ENCODE measurements at regions not wholly inside any gene's neighbourhood (a gene's known extent, or its start where the extent isn't known, plus 50 kb on each side); places are given as distances from the start of the nearest gene placed in this dataset.

DNA sequence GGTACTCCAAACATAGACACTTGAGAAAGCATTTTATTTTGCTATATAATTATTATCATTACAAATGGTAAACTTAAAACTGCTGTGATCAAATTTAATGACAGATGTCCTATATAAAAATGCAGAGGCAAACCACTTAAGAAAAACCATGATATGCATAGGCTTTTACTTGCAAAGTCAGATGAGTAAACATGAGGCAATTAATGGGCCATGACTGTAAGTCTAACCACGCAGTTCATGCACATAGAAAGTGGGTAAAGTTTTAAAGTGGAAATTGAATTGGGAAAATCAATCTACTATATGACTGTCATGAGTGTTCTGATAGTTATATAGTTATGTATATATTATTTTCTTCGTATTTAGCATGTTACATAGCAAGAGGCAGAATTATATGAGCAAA is 219.2 kb downstream of the PTPRC start:
- WGBS, 2 experiments: 94 to 97% methylated on average over 1 of the region's 2 CpGs
- H3K27me3 ChIP-seq (ENCODE audit: control insufficient read depth, insufficient read depth, low read length, poor library complexity, severe bottlenecking): no peaks in the 10 kb centered on the region
- H3K36me3 ChIP-seq (ENCODE audit: control insufficient read depth, insufficient read depth, low read length): no peaks in the 10 kb centered on the region
- H3K27ac ChIP-seq (ENCODE audit: insufficient read depth, low read depth, low read length, poor library complexity, severe bottlenecking): no peak overlapping the region
- H3K4me3 ChIP-seq (ENCODE audit: insufficient read depth, low read depth, low read length): no peak overlapping the region
- H3K9me3 ChIP-seq (ENCODE audit: control insufficient read depth, low read length): no peaks in the 10 kb centered on the region
- no peaks in the 10 kb centered on the region for H3K4me1 ChIP-seq (ENCODE audit: control insufficient read depth, insufficient read depth, low read length)

GRCh38 chr1:198860371-198860770 is 221.5 kb downstream of the PTPRC start:
- WGBS, 2 experiments: 92 to 100% methylated on average over 1 of the region's 2 CpGs
- H3K4me3 ChIP-seq (ENCODE audit: insufficient read depth, low read depth, low read length): no peak overlapping the region

DNA sequence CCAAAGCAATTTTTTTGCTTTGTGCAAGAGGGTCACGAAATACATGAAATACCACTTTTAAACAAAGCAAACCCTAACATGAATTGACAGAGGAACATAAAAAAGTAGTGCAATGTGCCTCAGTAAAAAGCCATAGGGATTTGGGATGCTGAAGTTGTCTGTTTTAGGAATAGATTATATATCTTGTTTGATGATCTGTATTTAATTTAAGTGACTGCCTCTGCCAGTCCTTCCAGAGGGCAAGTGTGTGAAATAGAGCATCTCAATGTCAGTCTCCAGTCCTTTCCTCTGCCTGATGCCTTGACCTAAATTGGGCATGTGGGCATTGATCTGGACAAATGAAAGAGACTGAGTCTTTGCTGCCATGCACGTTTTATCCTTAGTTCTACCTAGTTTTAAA is 222.8 kb downstream of the PTPRC start:
- 100% methylated on average over 1 to 2 of the region's 2 CpGs for WGBS, 2 experiments
- Histone ChIP-seq H3K27ac (ENCODE audit: insufficient read depth, low read depth, low read length, poor library complexity, severe bottlenecking) (no peak overlapping the region), H3K9me3 (ENCODE audit: control insufficient read depth, low read length) (no peaks in the 10 kb centered on the region), H3K36me3 (ENCODE audit: control insufficient read depth, insufficient read depth, low read length) (no peaks in the 10 kb centered on the region), H3K4me1 (ENCODE audit: control insufficient read depth, insufficient read depth, low read length) (no peaks in the 10 kb centered on the region), H3K27me3 (ENCODE audit: control insufficient read depth, insufficient read depth, low read length, poor library complexity, severe bottlenecking) (no peaks in the 10 kb centered on the region), H3K4me3 (ENCODE audit: insufficient read depth, low read depth, low read length) (no peak overlapping the region)

More at GRCh38 chr1:198860371-198860770, 221.5 kb downstream of the PTPRC start:
- H3K27me3 ChIP-seq (ENCODE audit: control insufficient read depth, insufficient read depth, low read length, poor library complexity, severe bottlenecking): no peaks in the 10 kb centered on the region
- H3K36me3 ChIP-seq (ENCODE audit: control insufficient read depth, insufficient read depth, low read length): no peaks in the 10 kb centered on the region
- H3K9me3 ChIP-seq (ENCODE audit: control insufficient read depth, low read length): no peaks in the 10 kb centered on the region
- H3K27ac ChIP-seq (ENCODE audit: insufficient read depth, low read depth, low read length, poor library complexity, severe bottlenecking): no peak overlapping the region
- no peaks in the 10 kb centered on the region for H3K4me1 ChIP-seq (ENCODE audit: control insufficient read depth, insufficient read depth, low read length)

- H3K27ac ChIP-seq (ENCODE audit: insufficient read depth, low read depth, low read length, poor library complexity, severe bottlenecking): no peak overlapping the region
- no peak overlapping the region for H3K4me3 ChIP-seq (ENCODE audit: insufficient read depth, low read depth, low read length)
- WGBS, 2 experiments: 100% methylated on average over 1 of the region's 4 CpGs
Observed at GRCh38 chr1:198864695-198865094, 225.9 kb downstream of the PTPRC start.

GRCh38 chr1:198865319-198865718 is 226.5 kb downstream of the PTPRC start:
- WGBS, 2 experiments: 91% methylated on average over 1 of the region's 2 CpGs; no CpG with 5 or more reads in 1 of the 2 experiments
- Histone ChIP-seq H3K27ac (ENCODE audit: insufficient read depth, low read depth, low read length, poor library complexity, severe bottlenecking) (no peak overlapping the region), H3K4me1 (ENCODE audit: control insufficient read depth, insufficient read depth, low read length) (no peaks in the 10 kb centered on the region), H3K36me3 (ENCODE audit: control insufficient read depth, insufficient read depth, low read length) (no peaks in the 10 kb centered on the region), H3K9me3 (ENCODE audit: control insufficient read depth, low read length) (no peaks in the 10 kb centered on the region), H3K4me3 (ENCODE audit: insufficient read depth, low read depth, low read length) (no peak overlapping the region), H3K27me3 (ENCODE audit: control insufficient read depth, insufficient read depth, low read length, poor library complexity, severe bottlenecking) (no peaks in the 10 kb centered on the region)

More at GRCh38 chr1:198864695-198865094, 225.9 kb downstream of the PTPRC start:
- Histone ChIP-seq H3K4me1 (ENCODE audit: control insufficient read depth, insufficient read depth, low read length) (no peaks in the 10 kb centered on the region), H3K27me3 (ENCODE audit: control insufficient read depth, insufficient read depth, low read length, poor library complexity, severe bottlenecking) (no peaks in the 10 kb centered on the region), H3K9me3 (ENCODE audit: control insufficient read depth, low read length) (no peaks in the 10 kb centered on the region), H3K36me3 (ENCODE audit: control insufficient read depth, insufficient read depth, low read length) (no peaks in the 10 kb centered on the region)

- no peak overlapping the region for H3K4me3 ChIP-seq (ENCODE audit: insufficient read depth, low read depth, low read length)
- no peaks in the 10 kb centered on the region for H3K36me3 ChIP-seq (ENCODE audit: control insufficient read depth, insufficient read depth, low read length)
- WGBS, 2 experiments: 96 to 98% methylated on average over 4 to 5 of the region's 6 CpGs
- no peaks in the 10 kb centered on the region for H3K9me3 ChIP-seq (ENCODE audit: control insufficient read depth, low read length)
- no peaks in the 10 kb centered on the region for H3K27me3 ChIP-seq (ENCODE audit: control insufficient read depth, insufficient read depth, low read length, poor library complexity, severe bottlenecking)
- H3K27ac ChIP-seq (ENCODE audit: insufficient read depth, low read depth, low read length, poor library complexity, severe bottlenecking): no peak overlapping the region
- H3K4me1 ChIP-seq (ENCODE audit: control insufficient read depth, insufficient read depth, low read length): no peaks in the 10 kb centered on the region
Observed at GRCh38 chr1:198867182-198867581, 228.3 kb downstream of the PTPRC start.

DNA sequence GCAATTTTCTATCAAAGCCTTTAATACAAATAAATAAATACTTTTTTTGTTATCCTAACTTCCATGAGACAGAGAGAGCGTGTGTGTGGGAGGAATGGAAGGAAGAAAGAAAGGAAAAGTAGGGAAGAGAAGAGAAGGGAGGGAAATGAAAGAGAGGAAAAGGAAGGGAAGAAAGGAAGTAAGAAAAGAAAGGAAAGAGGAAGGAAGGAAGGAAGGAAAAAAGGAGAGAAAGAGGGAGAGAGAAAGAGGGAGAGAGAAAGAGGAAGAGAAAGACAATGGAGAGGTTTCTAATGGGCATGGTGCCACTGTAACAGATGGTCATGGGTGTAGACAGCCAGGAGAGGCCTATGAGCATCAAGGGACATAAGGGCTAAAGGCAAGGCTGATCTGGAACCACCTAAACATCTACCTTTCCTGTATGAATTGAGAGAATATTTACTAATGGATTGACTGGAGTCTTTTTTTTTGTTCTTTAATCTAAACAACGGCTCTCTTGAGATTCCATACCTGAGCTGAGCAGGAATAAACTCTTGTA is 234.9 kb downstream of the PTPRC start:
- Histone ChIP-seq H3K27ac (ENCODE audit: insufficient read depth, low read depth, low read length, poor library complexity, severe bottlenecking) (no peak overlapping the region), H3K9me3 (ENCODE audit: control insufficient read depth, low read length) (no peaks in the 10 kb centered on the region), H3K4me3 (ENCODE audit: insufficient read depth, low read depth, low read length) (no peak overlapping the region), H3K27me3 (ENCODE audit: control insufficient read depth, insufficient read depth, low read length, poor library complexity, severe bottlenecking) (no peaks in the 10 kb centered on the region), H3K36me3 (ENCODE audit: control insufficient read depth, insufficient read depth, low read length) (no peaks in the 10 kb centered on the region), H3K4me1 (ENCODE audit: control insufficient read depth, insufficient read depth, low read length) (no peaks in the 10 kb centered on the region)
- 91 to 99% methylated on average over 1 to 2 of the region's 2 CpGs for WGBS, 2 experiments

DNA sequence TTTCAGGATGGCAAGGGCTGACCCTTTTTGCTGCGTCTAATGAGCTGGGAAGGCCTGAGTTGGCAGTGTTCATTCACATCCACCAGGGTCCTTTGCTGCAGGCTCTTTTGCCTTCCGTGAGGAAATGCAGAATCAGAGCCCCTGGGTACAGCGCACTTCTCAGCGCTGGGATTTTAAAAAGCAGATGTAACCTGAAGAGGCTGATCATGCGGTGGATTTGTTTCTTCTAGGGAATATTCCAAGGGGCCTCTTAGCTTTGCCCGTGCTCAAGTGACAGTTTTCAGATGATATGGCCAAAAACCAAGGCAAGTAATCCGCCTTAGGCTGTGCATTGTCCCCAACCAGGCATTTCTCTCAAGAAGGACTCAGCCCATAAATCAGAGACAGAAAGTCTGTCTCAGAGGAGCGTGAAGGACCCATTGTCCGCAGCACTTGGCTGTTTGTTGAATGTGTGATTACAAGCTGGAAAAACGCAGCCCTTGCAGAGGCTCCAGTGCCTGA is 237.6 kb downstream of the PTPRC start:
- WGBS, 2 experiments: 80 to 86% methylated on average over 10 of the region's 10 CpGs
- H3K9me3 ChIP-seq (ENCODE audit: control insufficient read depth, low read length): no peaks in the 10 kb centered on the region
- no peaks in the 10 kb centered on the region for H3K36me3 ChIP-seq (ENCODE audit: control insufficient read depth, insufficient read depth, low read length)
- H3K4me3 ChIP-seq (ENCODE audit: insufficient read depth, low read depth, low read length): no peak overlapping the region
- H3K27ac ChIP-seq (ENCODE audit: insufficient read depth, low read depth, low read length, poor library complexity, severe bottlenecking): peak overlapping the region; percentile 56
- H3K4me1 ChIP-seq (ENCODE audit: control insufficient read depth, insufficient read depth, low read length): no peaks in the 10 kb centered on the region
- no peaks in the 10 kb centered on the region for H3K27me3 ChIP-seq (ENCODE audit: control insufficient read depth, insufficient read depth, low read length, poor library complexity, severe bottlenecking)

GRCh38 chr1:198878566-198878965 is 239.7 kb downstream of the PTPRC start:
- Histone ChIP-seq H3K27me3 (ENCODE audit: control insufficient read depth, insufficient read depth, low read length, poor library complexity, severe bottlenecking) (no peaks in the 10 kb centered on the region), H3K4me3 (ENCODE audit: insufficient read depth, low read depth, low read length) (no peak overlapping the region), H3K36me3 (ENCODE audit: control insufficient read depth, insufficient read depth, low read length) (no peaks in the 10 kb centered on the region), H3K4me1 (ENCODE audit: control insufficient read depth, insufficient read depth, low read length) (no peaks in the 10 kb centered on the region), H3K9me3 (ENCODE audit: control insufficient read depth, low read length) (no peaks in the 10 kb centered on the region), H3K27ac (ENCODE audit: insufficient read depth, low read depth, low read length, poor library complexity, severe bottlenecking) (no peak overlapping the region)
- 88 to 93% methylated on average over 2 of the region's 2 CpGs for WGBS, 2 experiments

DNA sequence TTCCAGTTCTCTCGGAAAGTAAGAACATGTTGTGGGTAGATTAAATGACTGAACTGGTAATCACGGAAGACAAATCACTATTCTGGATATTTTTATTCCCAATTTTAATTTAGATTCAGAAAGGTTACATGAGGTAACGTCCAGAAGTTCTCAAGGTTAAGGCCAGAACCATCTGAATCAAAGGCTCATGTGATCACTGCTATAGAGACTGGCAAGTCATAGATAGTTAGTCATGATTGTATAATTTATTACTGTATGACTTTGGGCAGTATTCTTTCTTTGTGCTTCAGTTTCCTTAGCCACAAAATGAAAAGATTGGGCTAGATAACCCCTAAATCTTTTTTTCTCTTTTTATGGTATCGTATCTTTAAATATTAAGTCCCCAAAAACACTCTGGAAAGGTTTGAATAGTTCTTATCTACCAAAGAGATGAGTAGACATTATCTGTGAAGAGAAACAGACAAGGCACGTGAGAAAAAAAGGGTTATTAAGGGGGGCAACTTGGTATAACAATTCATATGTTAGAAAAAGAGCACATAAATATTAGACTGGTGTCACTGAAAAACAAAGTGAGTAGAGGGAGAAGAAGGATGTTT is 241.0 kb downstream of the PTPRC start:
- WGBS, 2 experiments: 91 to 93% methylated on average over 3 to 4 of the region's 5 CpGs
- H3K27me3 ChIP-seq (ENCODE audit: control insufficient read depth, insufficient read depth, low read length, poor library complexity, severe bottlenecking): no peaks in the 10 kb centered on the region
- no peaks in the 10 kb centered on the region for H3K4me1 ChIP-seq (ENCODE audit: control insufficient read depth, insufficient read depth, low read length)
- no peak overlapping the region for H3K4me3 ChIP-seq (ENCODE audit: insufficient read depth, low read depth, low read length)
- H3K36me3 ChIP-seq (ENCODE audit: control insufficient read depth, insufficient read depth, low read length): no peaks in the 10 kb centered on the region
- no peaks in the 10 kb centered on the region for H3K9me3 ChIP-seq (ENCODE audit: control insufficient read depth, low read length)
- no peak overlapping the region for H3K27ac ChIP-seq (ENCODE audit: insufficient read depth, low read depth, low read length, poor library complexity, severe bottlenecking)

All from ectodermal cell (in vitro differentiated cells).